ENCODE measurements at regions not wholly inside any gene's neighbourhood (a gene's known extent, or its start where the extent isn't known, plus 50 kb on each side); places are given as distances from the start of the nearest gene placed in this dataset.

DNA sequence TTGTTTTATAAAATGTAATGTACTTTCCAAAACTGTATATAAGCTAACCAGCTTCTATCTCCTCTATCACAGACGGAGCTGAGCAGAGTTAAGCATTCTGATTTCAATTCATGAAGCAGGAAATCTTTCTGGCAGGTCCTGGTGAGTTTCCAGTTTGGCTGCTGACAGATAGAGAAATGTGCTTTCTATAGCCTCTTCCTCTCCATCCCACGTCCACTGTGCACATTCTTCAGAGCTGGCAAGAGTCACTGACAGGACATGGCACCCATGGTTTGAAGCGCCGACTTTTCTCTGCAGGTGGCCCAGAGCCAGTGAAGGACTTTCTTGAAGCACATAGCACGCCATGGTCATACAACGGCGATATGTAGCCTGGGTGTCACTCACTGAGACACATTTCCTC is 52.3 kb upstream of the POU2F1 start:
- H3K4me1 ChIP-seq (ENCODE audit: control insufficient read depth, insufficient read depth, low read length) = no peaks in the 10 kb centered on the region
- no peak overlapping the region for H2BK5ac ChIP-seq (ENCODE audit: low read depth, low read length, poor library complexity, severe bottlenecking)
- H3K9ac ChIP-seq (ENCODE audit: low read depth, low read length) = no peak overlapping the region
- H2AK9ac ChIP-seq (replicated peaks; ENCODE audit: low read depth, low read length, poor library complexity) = no peak overlapping the region
- peaks cover 7% of the 10 kb centered on the region for H3K27me3 ChIP-seq (ENCODE audit: control insufficient read depth, insufficient read depth, low read length)
- in situ Hi-C loops (cut with MboI; ENCODE audit: low sequenced_read_pairs) (no loop called here), intact Hi-C loops (cut with micrococcal nuclease) (no loop called here), dilution Hi-C loops (cut with HindIII; ENCODE audit: low sequenced_read_pairs, unreplicated experiment) (no loop called here)
- no peak overlapping the region for H3K18ac ChIP-seq (ENCODE audit: low read depth, low read length)
- no peak overlapping the region for H2AFZ ChIP-seq (replicated peaks; ENCODE audit: low read length, poor library complexity)
- H3K56ac ChIP-seq (ENCODE audit: extremely low read depth, insufficient read depth, low read length) = no peak overlapping the region
- H3K4ac ChIP-seq (ENCODE audit: low read depth, low read length) = no peak overlapping the region
- H3K9me1 ChIP-seq (ENCODE audit: insufficient read depth, low read length) = no peaks in the 10 kb centered on the region
- H4K8ac ChIP-seq (ENCODE audit: low read depth in 2 of 2, low read length in 2 of 2) = no peak overlapping the region
- H3K4me3 ChIP-seq (ENCODE audit: insufficient read depth, low read depth, low read length) = no peak overlapping the region
- no peaks in the 10 kb centered on the region for H4K20me1 ChIP-seq (ENCODE audit: insufficient read depth, low read length)
- no peak overlapping the region for H3K4me2 ChIP-seq (ENCODE audit: low read depth, low read length)
- no peak overlapping the region for H3K27ac ChIP-seq (ENCODE audit: insufficient read depth, low read length)
- no peak overlapping the region for H3K14ac ChIP-seq (replicated peaks; ENCODE audit: low read depth, low read length)
- POLR2A ChIA-PET (ENCODE audit: unreplicated experiment) = no interaction called here
- no TSS peak for BruUV-seq (replicated peaks)
- no peak overlapping the region for H2AK5ac ChIP-seq (ENCODE audit: low read depth, low read length)
- no peak overlapping the region for H2BK15ac ChIP-seq (ENCODE audit: low read depth, low read length)
- H3K79me1 ChIP-seq (ENCODE audit: low read depth in 1 of 2, low read length in 2 of 2) = no peaks in the 10 kb centered on the region
- H3K9me3 ChIP-seq (ENCODE audit: control insufficient read depth, insufficient read depth, low read length) = no peaks in the 10 kb centered on the region; the same call in 1 of the 2 replicates
- ATAC-seq (ENCODE audit: low read depth) (no peak), DNase-seq (no peak)
- no peak overlapping the region for H4K5ac ChIP-seq (ENCODE audit: low read depth, low read length)
- H3K23ac ChIP-seq (ENCODE audit: low read depth, low read length) = no peak overlapping the region
- no peaks in the 10 kb centered on the region for H3K36me3 ChIP-seq (ENCODE audit: control insufficient read depth, insufficient read depth, low read length)
- TF ChIP-seq CHD1 (IDR thresholded peaks at IDR 0.05; ENCODE audit: low read depth, low read length) (no peak), SMC3 (IDR thresholded peaks at IDR 0.05; ENCODE audit: low read depth, low read length) (no peak), RAD21 (IDR thresholded peaks at IDR 0.05; ENCODE audit: low read length) (no peak), MXI1 (IDR thresholded peaks at IDR 0.05; ENCODE audit: borderline replicate concordance, low read depth, low read length) (no peak), CEBPB (IDR thresholded peaks at IDR 0.05; ENCODE audit: low read depth, low read length) (no peak), BHLHE40 (IDR thresholded peaks at IDR 0.05; ENCODE audit: low read depth, low read length) (no peak), MAZ (IDR thresholded peaks at IDR 0.05; ENCODE audit: borderline replicate concordance, low read depth, low read length) (no peak), RFX5 (IDR thresholded peaks at IDR 0.05; ENCODE audit: low read depth, low read length) (no peak), MAFK (IDR thresholded peaks at IDR 0.05; ENCODE audit: low read depth, low read length) (no peak)
- TF ChIP-seq, protein P1, sequence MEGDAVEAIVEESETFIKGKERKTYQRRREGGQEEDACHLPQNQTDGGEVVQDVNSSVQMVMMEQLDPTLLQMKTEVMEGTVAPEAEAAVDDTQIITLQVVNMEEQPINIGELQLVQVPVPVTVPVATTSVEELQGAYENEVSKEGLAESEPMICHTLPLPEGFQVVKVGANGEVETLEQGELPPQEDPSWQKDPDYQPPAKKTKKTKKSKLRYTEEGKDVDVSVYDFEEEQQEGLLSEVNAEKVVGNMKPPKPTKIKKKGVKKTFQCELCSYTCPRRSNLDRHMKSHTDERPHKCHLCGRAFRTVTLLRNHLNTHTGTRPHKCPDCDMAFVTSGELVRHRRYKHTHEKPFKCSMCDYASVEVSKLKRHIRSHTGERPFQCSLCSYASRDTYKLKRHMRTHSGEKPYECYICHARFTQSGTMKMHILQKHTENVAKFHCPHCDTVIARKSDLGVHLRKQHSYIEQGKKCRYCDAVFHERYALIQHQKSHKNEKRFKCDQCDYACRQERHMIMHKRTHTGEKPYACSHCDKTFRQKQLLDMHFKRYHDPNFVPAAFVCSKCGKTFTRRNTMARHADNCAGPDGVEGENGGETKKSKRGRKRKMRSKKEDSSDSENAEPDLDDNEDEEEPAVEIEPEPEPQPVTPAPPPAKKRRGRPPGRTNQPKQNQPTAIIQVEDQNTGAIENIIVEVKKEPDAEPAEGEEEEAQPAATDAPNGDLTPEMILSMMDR (conservative IDR thresholded peaks at IDR 0.05; ENCODE audit: low read depth, low read length) = no peak
- TF ChIP-seq, protein P2, sequence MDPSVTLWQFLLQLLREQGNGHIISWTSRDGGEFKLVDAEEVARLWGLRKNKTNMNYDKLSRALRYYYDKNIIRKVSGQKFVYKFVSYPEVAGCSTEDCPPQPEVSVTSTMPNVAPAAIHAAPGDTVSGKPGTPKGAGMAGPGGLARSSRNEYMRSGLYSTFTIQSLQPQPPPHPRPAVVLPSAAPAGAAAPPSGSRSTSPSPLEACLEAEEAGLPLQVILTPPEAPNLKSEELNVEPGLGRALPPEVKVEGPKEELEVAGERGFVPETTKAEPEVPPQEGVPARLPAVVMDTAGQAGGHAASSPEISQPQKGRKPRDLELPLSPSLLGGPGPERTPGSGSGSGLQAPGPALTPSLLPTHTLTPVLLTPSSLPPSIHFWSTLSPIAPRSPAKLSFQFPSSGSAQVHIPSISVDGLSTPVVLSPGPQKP (IDR thresholded peaks at IDR 0.05; ENCODE audit: borderline replicate concordance, low read depth, low read length) = no peak
- TF ChIP-seq, protein P3, sequence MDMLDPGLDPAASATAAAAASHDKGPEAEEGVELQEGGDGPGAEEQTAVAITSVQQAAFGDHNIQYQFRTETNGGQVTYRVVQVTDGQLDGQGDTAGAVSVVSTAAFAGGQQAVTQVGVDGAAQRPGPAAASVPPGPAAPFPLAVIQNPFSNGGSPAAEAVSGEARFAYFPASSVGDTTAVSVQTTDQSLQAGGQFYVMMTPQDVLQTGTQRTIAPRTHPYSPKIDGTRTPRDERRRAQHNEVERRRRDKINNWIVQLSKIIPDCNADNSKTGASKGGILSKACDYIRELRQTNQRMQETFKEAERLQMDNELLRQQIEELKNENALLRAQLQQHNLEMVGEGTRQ (IDR thresholded peaks at IDR 0.05; ENCODE audit: low read depth, low read length) = no peak
- H2BK120ac ChIP-seq (ENCODE audit: low read depth, low read length) = no peak overlapping the region
- WGBS, 2 experiments (ENCODE audit: extremely low coverage in 2 of 2, insufficient read length in 1 of 2) = no CpG with 5 or more reads among the region's 7 CpGs
- CTCF ChIA-PET = no interaction called here
- no peak overlapping the region for H2BK20ac ChIP-seq (ENCODE audit: low read depth, low read length)
- no peak overlapping the region for H4K91ac ChIP-seq (ENCODE audit: insufficient read depth, low read depth, low read length)
